OCI-LY1 (cell line): ENCODE measurements at regions not wholly inside any gene's neighbourhood (a gene's known extent, or its start where the extent isn't known, plus 50 kb on each side); places are given as distances from the start of the nearest gene placed in this dataset.

ENCODE experiments used
- EZH2 ChIP-seq: fragments of 200-600 bp; sonication (generic), shearing (Covaris generic); IDR thresholded peaks from 2 replicates; pipeline ENCODE4 v1.8.0; 2017; ENCODE audit warnings: borderline replicate concordance, mixed run types, mild to moderate bottlenecking, antibody characterized with exemption, low read length, moderate library complexity, mixed read lengths
- TF ChIP-seq, protein P1 (sequence below): fragments of 200-600 bp; sonication (generic), shearing (Covaris generic); IDR thresholded peaks from 2 replicates; pipeline ENCODE4 v1.5.1; 2017; ENCODE audit warnings: mild to moderate bottlenecking, antibody characterized with exemption, low read length, moderate library complexity, mixed read lengths

DNA sequence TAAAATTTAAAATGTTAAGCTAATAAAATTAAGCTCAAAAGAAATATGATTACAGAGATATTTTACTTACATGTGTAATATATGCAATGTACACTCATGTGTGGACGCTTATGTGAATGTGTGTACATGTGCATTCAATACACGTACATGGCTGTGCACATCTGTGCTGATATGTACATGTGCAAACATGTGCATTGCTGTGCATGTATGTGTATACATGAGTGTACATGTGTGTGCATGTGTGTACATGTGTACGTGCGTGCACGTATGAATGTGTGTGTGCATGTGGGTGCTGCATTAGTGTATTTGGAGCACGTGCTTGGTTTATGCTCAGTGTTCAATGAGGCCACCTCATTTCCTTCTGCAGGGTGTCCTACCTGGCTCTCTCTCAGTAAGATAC is 88.2 kb upstream of the TMEM18 start:
- TF ChIP-seq, protein P1, sequence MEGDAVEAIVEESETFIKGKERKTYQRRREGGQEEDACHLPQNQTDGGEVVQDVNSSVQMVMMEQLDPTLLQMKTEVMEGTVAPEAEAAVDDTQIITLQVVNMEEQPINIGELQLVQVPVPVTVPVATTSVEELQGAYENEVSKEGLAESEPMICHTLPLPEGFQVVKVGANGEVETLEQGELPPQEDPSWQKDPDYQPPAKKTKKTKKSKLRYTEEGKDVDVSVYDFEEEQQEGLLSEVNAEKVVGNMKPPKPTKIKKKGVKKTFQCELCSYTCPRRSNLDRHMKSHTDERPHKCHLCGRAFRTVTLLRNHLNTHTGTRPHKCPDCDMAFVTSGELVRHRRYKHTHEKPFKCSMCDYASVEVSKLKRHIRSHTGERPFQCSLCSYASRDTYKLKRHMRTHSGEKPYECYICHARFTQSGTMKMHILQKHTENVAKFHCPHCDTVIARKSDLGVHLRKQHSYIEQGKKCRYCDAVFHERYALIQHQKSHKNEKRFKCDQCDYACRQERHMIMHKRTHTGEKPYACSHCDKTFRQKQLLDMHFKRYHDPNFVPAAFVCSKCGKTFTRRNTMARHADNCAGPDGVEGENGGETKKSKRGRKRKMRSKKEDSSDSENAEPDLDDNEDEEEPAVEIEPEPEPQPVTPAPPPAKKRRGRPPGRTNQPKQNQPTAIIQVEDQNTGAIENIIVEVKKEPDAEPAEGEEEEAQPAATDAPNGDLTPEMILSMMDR, result no peak
- TF ChIP-seq EZH2, result no peak
